H1 (cell line): ENCODE measurements at regions not wholly inside any gene's neighbourhood (a gene's known extent, or its start where the extent isn't known, plus 50 kb on each side); places are given as distances from the start of the nearest gene placed in this dataset.

Experiments
- CBX8 ChIP-seq: fragments of 300-800, 300-1000 bp; sonication (generic); IDR thresholded peaks from 2 replicates; pipeline ENCODE4 v1.7.1; 2016; ENCODE audit warnings: low read depth, low read length, borderline replicate concordance
- CHD1 ChIP-seq: IDR thresholded peaks from 2 replicates; pipeline ENCODE4 v1.6.1; 2012; ENCODE audit warnings: low read depth, low read length, improper control_type of control experiment
- CREB1 ChIP-seq: IDR thresholded peaks from 2 replicates; pipeline ENCODE4 v1.6.1; 2012; ENCODE audit warnings: inconsistent platforms
- CTBP2 ChIP-seq: IDR thresholded peaks from 2 replicates; pipeline ENCODE4 v1.7.0; 2011; ENCODE audit warnings: borderline replicate concordance, mild to moderate bottlenecking, moderate library complexity, mixed read lengths, low read length; ENCODE audit not compliant: insufficient read depth, insufficient read length
- CTCF ChIP-seq, 3 experiments: IDR thresholded peaks; 1 replicate in 2 of 3; 2 replicates in 1 of 3; pipeline versions ENCODE4 v1.5.1 to v1.6.1; 2011; ENCODE audit warnings: low read length in 3 of 3, mild to moderate bottlenecking in 3 of 3, inconsistent platforms in 2 of 3, low read depth in 1 of 3, moderate library complexity in 1 of 3; ENCODE audit not compliant: insufficient read depth in 1 of 3; ENCODE audit errors: control extremely low read depth in 1 of 3
- E2F6 ChIP-seq: IDR thresholded peaks from 2 replicates; pipeline ENCODE4 v1.6.1; 2012; ENCODE audit warnings: inconsistent platforms
- EZH2 ChIP-seq: fragments of 200-600 bp; sonication (generic); IDR thresholded peaks from 2 replicates; pipeline ENCODE4 v1.7.1; 2012; ENCODE audit warnings: low read depth, mild to moderate bottlenecking, moderate library complexity, low read length, inconsistent platforms; ENCODE audit not compliant: severe bottlenecking
- HDAC2 ChIP-seq, 2 experiments: fragments of 300-600 bp in 1 of 2; sonication (generic) in 1 of 2; IDR thresholded peaks; 2 replicates each; pipeline ENCODE4 v1.6.1; 2011 to 2012; ENCODE audit warnings: low read depth in 2 of 2, low read length in 2 of 2, mild to moderate bottlenecking in 2 of 2, moderate library complexity in 2 of 2, borderline replicate concordance in 1 of 2, inconsistent platforms in 1 of 2
- NANOG ChIP-seq: IDR thresholded peaks from 2 replicates; pipeline ENCODE4 v1.6.1; 2011; ENCODE audit warnings: low read length, low read depth, mild to moderate bottlenecking, inconsistent platforms; ENCODE audit not compliant: insufficient read depth, poor library complexity, severe bottlenecking
- NRF1 ChIP-seq: IDR thresholded peaks from 2 replicates; pipeline ENCODE4 v1.6.1; 2011; ENCODE audit warnings: mild to moderate bottlenecking, low read depth, low read length, improper control_type of control experiment
- PHF8 ChIP-seq: fragments of 200-600 bp; sonication (generic); conservative IDR thresholded peaks from 2 replicates; pipeline ENCODE4 v1.7.1; 2012; ENCODE audit warnings: low read depth, mild to moderate bottlenecking, inconsistent platforms, low read length, moderate library complexity
- POLR2A ChIP-seq, 2 experiments: IDR thresholded peaks; 1 replicate in 1 of 2; 2 replicates in 1 of 2; pipeline ENCODE4 v1.6.1; 2011; ENCODE audit warnings: low read depth in 2 of 2, low read length in 2 of 2, mild to moderate bottlenecking in 2 of 2; ENCODE audit errors: control extremely low read depth in 1 of 2
- RAD21 ChIP-seq, 2 experiments: IDR thresholded peaks in 1 of 2; conservative IDR thresholded peaks in 1 of 2; 2 replicates each; pipeline ENCODE4 v1.6.1; 2011; ENCODE audit warnings: low read depth in 2 of 2, low read length in 2 of 2, improper control_type of control experiment in 1 of 2, inconsistent platforms in 1 of 2, mild to moderate bottlenecking in 1 of 2, moderate library complexity in 1 of 2
- SIN3A ChIP-seq, 2 experiments: IDR thresholded peaks in 1 of 2; conservative IDR thresholded peaks in 1 of 2; 2 replicates each; pipeline ENCODE4 v1.6.1; 2011 to 2012; ENCODE audit warnings: low read length in 2 of 2, improper control_type of control experiment in 1 of 2, low read depth in 1 of 2, mild to moderate bottlenecking in 1 of 2
- SIX5 ChIP-seq: IDR thresholded peaks from 2 replicates; pipeline ENCODE4 v1.6.1; 2011; ENCODE audit warnings: mild to moderate bottlenecking, low read depth, low read length
- SRF ChIP-seq: IDR thresholded peaks from 2 replicates; pipeline ENCODE4 v1.6.1; 2011; ENCODE audit warnings: mild to moderate bottlenecking, low read depth, low read length, moderate library complexity

DNA sequence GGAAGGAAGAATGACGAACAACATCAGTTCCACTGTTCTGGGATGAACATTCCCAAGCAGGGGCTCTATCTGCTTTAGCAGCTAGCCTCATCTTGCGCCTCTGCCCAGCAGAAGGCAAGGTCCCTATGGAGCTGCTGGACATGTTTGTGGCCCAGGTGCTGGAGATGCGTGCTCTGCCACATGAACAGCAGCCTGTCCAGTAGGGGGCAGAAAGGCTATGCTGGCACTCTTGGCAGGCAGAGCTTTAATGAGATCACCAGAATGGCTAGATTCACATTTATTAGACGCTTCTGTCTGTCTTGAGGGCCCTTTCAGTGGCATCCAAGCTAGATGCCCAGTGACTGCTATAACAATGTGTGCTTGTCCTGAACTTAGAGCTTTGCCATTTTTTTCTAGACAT is 1826.0 kb downstream of the STIM2 start (continued):
- TF ChIP-seq HDAC2 (IDR thresholded peaks at IDR 0.05; ENCODE audit: borderline replicate concordance in 1 of 2, low read depth in 2 of 2, low read length in 2 of 2) (no peak), PHF8 (no peak), CTBP2 (no peak), NRF1 (no peak), CHD1 (no peak), CREB1 (no peak), POLR2A (IDR thresholded peaks at IDR 0.05; ENCODE audit: control extremely low read depth in 1 of 2, low read depth in 2 of 2, low read length in 2 of 2) (no peak), NANOG (no peak), SIN3A (conservative IDR thresholded peaks at IDR 0.05 in 1 of 2, IDR thresholded peaks at IDR 0.05 in 1 of 2; ENCODE audit: low read depth in 1 of 2, low read length in 2 of 2) (no peak), CTCF (IDR thresholded peaks at IDR 0.05; ENCODE audit: control extremely low read depth in 1 of 3, insufficient read depth in 1 of 3, low read depth in 1 of 3, low read length in 3 of 3) (peak; percentile 67 to 89 (median 88)), E2F6 (no peak), EZH2 (no peak), SIX5 (no peak), SRF (no peak), RAD21 (IDR thresholded peaks at IDR 0.05 in 1 of 2, conservative IDR thresholded peaks at IDR 0.05 in 1 of 2; ENCODE audit: low read depth in 2 of 2, low read length in 2 of 2) (peak; percentile 73 to 82), CBX8 (no peak)
